H1 (cell line): ENCODE measurements at regions not wholly inside any gene's neighbourhood (a gene's known extent, or its start where the extent isn't known, plus 50 kb on each side); places are given as distances from the start of the nearest gene placed in this dataset.

Source experiments
- CTCF ChIP-seq, 3 experiments: IDR thresholded peaks; 1 replicate in 2 of 3; 2 replicates in 1 of 3; pipeline versions ENCODE4 v1.5.1 to v1.6.1; 2011; ENCODE audit warnings: low read length in 3 of 3, mild to moderate bottlenecking in 3 of 3, inconsistent platforms in 2 of 3, low read depth in 1 of 3, moderate library complexity in 1 of 3; ENCODE audit not compliant: insufficient read depth in 1 of 3; ENCODE audit errors: control extremely low read depth in 1 of 3
- EZH2 ChIP-seq: fragments of 200-600 bp; sonication (generic); IDR thresholded peaks from 2 replicates; pipeline ENCODE4 v1.7.1; 2012; ENCODE audit warnings: low read depth, mild to moderate bottlenecking, moderate library complexity, low read length, inconsistent platforms; ENCODE audit not compliant: severe bottlenecking
- USF2 ChIP-seq: IDR thresholded peaks from 2 replicates; pipeline ENCODE4 v1.6.1; 2011; ENCODE audit warnings: low read length, improper control_type of control experiment

- TF ChIP-seq EZH2 (no peak), CTCF (IDR thresholded peaks at IDR 0.05; ENCODE audit: control extremely low read depth in 1 of 3, insufficient read depth in 1 of 3, low read depth in 1 of 3, low read length in 3 of 3) (no peak), USF2 (no peak)
These were observed 210.4 kb upstream of the ZBTB20 start for GRCh38 chr3:115357456-115357855.
